IMR-90 (cell line): ENCODE measurements at regions not wholly inside any gene's neighbourhood (a gene's known extent, or its start where the extent isn't known, plus 50 kb on each side); places are given as distances from the start of the nearest gene placed in this dataset.

Source experiments
- ATAC-seq: fragments of 200-7000 bp; cut with Tn5 transposase; 2 replicates; pipeline ENCODE4 v1.9.1; 2020; ENCODE audit warnings: low read depth, mild to moderate bottlenecking, moderate library complexity
- BruUV-seq: library from RNA; stranded (reverse); fragments of 400-500 nt; replicated peaks from 2 replicates; lab custom pipeline; 2021; lab: Mats Ljungman, UMichigan
- CTCF ChIA-PET: fragments of 300-600 bp; formaldehyde crosslinking; extraction: SDS; loops from one replicate; lab custom pipeline; 2021; ENCODE audit warnings: antibody characterized with exemption; lab: Yijun Ruan, JAX
- POLR2A ChIA-PET: fragments of 300-600 bp; sonication (Branson Sonifier 250); formaldehyde crosslinking; loops from one replicate; lab custom pipeline; 2022; ENCODE audit warnings: antibody characterized with exemption; ENCODE audit not compliant: unreplicated experiment; lab: Charles Lee
- DNase-seq: peaks from one replicate; pipeline ENCODE4 v3.0.0; 2013
- H2AFZ ChIP-seq: replicated peaks from 2 replicates; pipeline ENCODE3; 2013; ENCODE audit warnings: low read length, mild to moderate bottlenecking; ENCODE audit not compliant: poor library complexity
- H2AK5ac ChIP-seq: 2 replicates; pipeline ENCODE4 v1.6.1; 2013; ENCODE audit warnings: low read depth, low read length, inconsistent platforms
- H2AK9ac ChIP-seq: replicated peaks from 2 replicates; pipeline ENCODE3; 2013; ENCODE audit warnings: mild to moderate bottlenecking, low read depth, low read length, moderate library complexity; ENCODE audit not compliant: poor library complexity
- H2BK120ac ChIP-seq: 2 replicates; pipeline ENCODE4 v1.6.1; 2013; ENCODE audit warnings: low read depth, low read length, inconsistent platforms
- H2BK15ac ChIP-seq: 3 replicates; pipeline ENCODE4 v1.6.1; 2013; ENCODE audit warnings: low read depth, low read length, inconsistent platforms
- H2BK20ac ChIP-seq: 2 replicates; pipeline ENCODE4 v1.6.1; 2013; ENCODE audit warnings: low read depth, mild to moderate bottlenecking, inconsistent platforms, low read length, moderate library complexity
- H2BK5ac ChIP-seq: 2 replicates; pipeline ENCODE4 v1.6.1; 2013; ENCODE audit warnings: mild to moderate bottlenecking, low read depth, low read length, inconsistent platforms; ENCODE audit not compliant: poor library complexity, severe bottlenecking
- H3K14ac ChIP-seq: replicated peaks from 2 replicates; pipeline ENCODE4 v1.6.1; 2013; ENCODE audit warnings: low read depth, low read length, inconsistent platforms
- H3K18ac ChIP-seq: 2 replicates; pipeline ENCODE4 v1.6.1; 2013; ENCODE audit warnings: low read depth, low read length, control low read depth
- H3K23ac ChIP-seq: 2 replicates; pipeline ENCODE4 v1.6.1; 2013; ENCODE audit warnings: low read depth, low read length, inconsistent platforms
- H3K27ac ChIP-seq: 2 replicates; pipeline ENCODE4 v1.5.1; 2013; ENCODE audit warnings: mild to moderate bottlenecking, control low read depth, low read length; ENCODE audit not compliant: insufficient read depth
- H3K27me3 ChIP-seq: 2 replicates; pipeline ENCODE4 v1.6.1; 2013; ENCODE audit warnings: low read length; ENCODE audit not compliant: control insufficient read depth, insufficient read depth
- H3K36me3 ChIP-seq: 2 replicates; pipeline ENCODE4 v1.6.1; 2013; ENCODE audit warnings: low read length, mixed read lengths; ENCODE audit not compliant: control insufficient read depth, insufficient read depth
- H3K4ac ChIP-seq: 2 replicates; pipeline ENCODE4 v1.6.1; 2013; ENCODE audit warnings: low read depth, low read length, inconsistent platforms
- H3K4me1 ChIP-seq: 2 replicates; pipeline ENCODE4 v1.6.1; 2013; ENCODE audit warnings: low read length, mixed read lengths; ENCODE audit not compliant: control insufficient read depth, insufficient read depth
- H3K4me2 ChIP-seq: 2 replicates; pipeline ENCODE4 v1.6.1; 2013; ENCODE audit warnings: low read depth, mild to moderate bottlenecking, control low read depth, low read length, moderate library complexity
- H3K4me3 ChIP-seq: 2 replicates; pipeline ENCODE4 v1.5.1; 2013; ENCODE audit warnings: low read depth, mild to moderate bottlenecking, control low read depth, low read length, moderate library complexity; ENCODE audit not compliant: insufficient read depth
- H3K56ac ChIP-seq: 2 replicates; pipeline ENCODE4 v1.6.1; 2013; ENCODE audit warnings: low read length, inconsistent platforms; ENCODE audit not compliant: insufficient read depth; ENCODE audit errors: extremely low read depth
- H3K79me1 ChIP-seq, 2 experiments: 2 replicates each; pipeline ENCODE4 v1.6.1; 2013; ENCODE audit warnings: low read length in 2 of 2, inconsistent platforms in 1 of 2, low read depth in 1 of 2
- H3K9ac ChIP-seq: 2 replicates; pipeline ENCODE4 v1.6.1; 2013; ENCODE audit warnings: low read depth, low read length, control low read depth
- H3K9me1 ChIP-seq: 2 replicates; pipeline ENCODE4 v1.6.1; 2013; ENCODE audit warnings: low read length, inconsistent platforms; ENCODE audit not compliant: insufficient read depth
- H3K9me3 ChIP-seq: 2 replicates; pipeline ENCODE4 v1.6.1; 2013; ENCODE audit warnings: low read length; ENCODE audit not compliant: control insufficient read depth, insufficient read depth
- H4K20me1 ChIP-seq: 2 replicates; pipeline ENCODE4 v1.6.1; 2013; ENCODE audit warnings: low read length, inconsistent platforms; ENCODE audit not compliant: insufficient read depth
- H4K5ac ChIP-seq: 2 replicates; pipeline ENCODE4 v1.6.1; 2013; ENCODE audit warnings: mild to moderate bottlenecking, low read depth, low read length, control low read depth
- H4K8ac ChIP-seq, 2 experiments: 2 replicates each; pipeline ENCODE4 v1.6.1; 2013; ENCODE audit warnings: low read depth in 2 of 2, low read length in 2 of 2, control low read depth in 1 of 2, inconsistent platforms in 1 of 2
- H4K91ac ChIP-seq: 2 replicates; pipeline ENCODE4 v1.6.1; 2013; ENCODE audit warnings: low read depth, low read length, inconsistent platforms; ENCODE audit not compliant: insufficient read depth
- POLR2A ChIP-seq: IDR thresholded peaks from 2 replicates; pipeline ENCODE4 v1.6.1; 2012; ENCODE audit warnings: mild to moderate bottlenecking, low read depth, low read length
- USF2 ChIP-seq: fragments of 150-350 bp; IDR thresholded peaks from 2 replicates; pipeline ENCODE4 v1.6.1; 2017; ENCODE audit warnings: mild to moderate bottlenecking, antibody characterized with exemption, low read length, low read depth
- WGBS, 2 experiments: methylation state at CpG; one replicate each; pipeline versions ENCODE4 v1.1.5 to v1.1.7; 2013; ENCODE audit warnings: missing lambda C conversion rate in 2 of 2; ENCODE audit not compliant: insufficient read length in 1 of 2; ENCODE audit errors: extremely low coverage in 2 of 2; 5-methylcytosine and 5-hydroxymethylcytosine counted together
- dilution Hi-C: fragments of 300-500 bp; cut with HindIII; formaldehyde crosslinking; loops from one replicate; pipeline ENCODE4 v1.14.3; 2018; ENCODE audit warnings: low sequenced_read_pairs; ENCODE audit not compliant: unreplicated experiment
- in situ Hi-C: fragments of 300-500 bp; cut with MboI; formaldehyde crosslinking; loops from 3 replicates; pipeline ENCODE4 v1.14.3; 2019; ENCODE audit warnings: low sequenced_read_pairs, inconsistent platforms, mixed read lengths
- intact Hi-C: fragments of 100-400 bp; cut with micrococcal nuclease; formaldehyde crosslinking; loops from 2 replicates; pipeline ENCODE4 v1.10.0; 2022

- no peak overlapping the region for H2BK5ac ChIP-seq
- no peaks in the 10 kb centered on the region for H3K36me3 ChIP-seq
- no peak overlapping the region for H3K27ac ChIP-seq
- no peak overlapping the region for H2AK5ac ChIP-seq
- H3K14ac ChIP-seq: no peak overlapping the region
- H3K4me1 ChIP-seq: no peaks in the 10 kb centered on the region
- intact Hi-C loops (no loop called here), dilution Hi-C loops (no loop called here), in situ Hi-C loops (no loop called here)
- no peak overlapping the region for H2BK120ac ChIP-seq
- no peak for ATAC-seq
- no peaks in the 10 kb centered on the region for H3K79me1 ChIP-seq
- H4K20me1 ChIP-seq: no peaks in the 10 kb centered on the region
- no peak overlapping the region for H3K9ac ChIP-seq
- H2BK15ac ChIP-seq: no peak overlapping the region
- POLR2A ChIA-PET: no interaction called here
- H3K4me3 ChIP-seq: no peak overlapping the region
- CTCF ChIA-PET: no interaction called here
- H3K4ac ChIP-seq: no peak overlapping the region
- H3K56ac ChIP-seq: no peak overlapping the region
- no peak for TF ChIP-seq USF2
- TF ChIP-seq POLR2A: no peak
- no peaks in the 10 kb centered on the region for H3K9me1 ChIP-seq
- no peak overlapping the region for H2BK20ac ChIP-seq
- H3K18ac ChIP-seq: no peak overlapping the region
- no peak overlapping the region for H4K8ac ChIP-seq
- BruUV-seq: no TSS peak
- no peak for DNase-seq
- no peak overlapping the region for H4K5ac ChIP-seq
- no peak overlapping the region for H2AK9ac ChIP-seq
- no peak overlapping the region for H2AFZ ChIP-seq
- no peak overlapping the region for H4K91ac ChIP-seq
- no peaks in the 10 kb centered on the region for H3K27me3 ChIP-seq
- H3K9me3 ChIP-seq: no peaks in the 10 kb centered on the region
- no peak overlapping the region for H3K4me2 ChIP-seq
- no peak overlapping the region for H3K23ac ChIP-seq
- WGBS, 2 experiments: 88% methylated on average over 2 of the region's 3 CpGs; no CpG with 5 or more reads in 1 of the 2 experiments
These were observed 602.7 kb upstream of the PCDH7 start for GRCh38 chr4:30117433-30117832.
